ENCODE measurements at regions not wholly inside any gene's neighbourhood (a gene's known extent, or its start where the extent isn't known, plus 50 kb on each side); places are given as distances from the start of the nearest gene placed in this dataset.

DNA sequence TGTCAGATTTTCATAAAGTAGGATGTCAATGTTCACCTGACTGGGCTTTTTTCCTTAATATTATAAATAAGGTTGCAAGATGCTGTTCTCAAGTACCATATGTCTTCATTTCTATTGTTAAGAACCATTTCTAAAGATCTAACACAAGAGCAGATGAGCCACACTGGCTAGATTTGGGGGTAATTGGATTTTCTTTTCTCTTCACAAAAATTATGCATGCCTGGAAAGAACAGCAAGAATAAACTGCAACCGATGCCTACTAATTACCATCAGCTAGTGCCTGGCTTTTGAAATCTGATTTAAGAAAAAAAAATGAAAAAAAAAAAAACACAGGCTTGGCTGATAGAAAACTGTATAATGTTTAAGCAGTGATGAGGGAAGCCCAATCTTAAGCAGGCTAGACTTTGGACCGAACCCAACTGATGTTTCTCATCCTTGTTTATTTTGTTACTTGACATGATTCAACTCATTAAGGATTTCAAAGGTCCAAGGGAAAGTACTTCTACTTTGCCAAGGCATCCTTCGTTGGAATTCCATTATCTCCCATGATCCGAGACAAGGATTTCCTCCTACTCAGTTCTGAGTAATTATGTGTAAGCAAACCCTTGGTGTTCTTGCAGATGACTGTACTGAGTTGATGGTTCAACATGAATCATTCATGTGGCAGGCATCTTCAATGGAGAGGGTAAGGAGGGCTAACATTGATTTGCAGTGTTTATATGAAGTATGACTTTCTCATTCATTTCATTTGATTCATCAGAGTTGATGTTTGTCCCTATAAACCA, 300.5 kb downstream of the SPRY2 start:
- Mint-ChIP-seq H3K4me3 (ENCODE audit: unreplicated experiment) (no peak overlapping the region), H3K4me1 (ENCODE audit: low read depth) (peaks cover 22% of the 10 kb centered on the region), H3K27ac (ENCODE audit: unreplicated experiment) (peak overlapping the region; percentile 65), H3K27me3 (ENCODE audit: low read depth) (no peaks in the 10 kb centered on the region), H3K9me3 (ENCODE audit: low read depth) (no peaks in the 10 kb centered on the region), H3K36me3 (ENCODE audit: low read depth) (no peaks in the 10 kb centered on the region)
- DNase-seq (ENCODE audit: low spot score): no peak
- TF ChIP-seq CTCF (IDR thresholded peaks at IDR 0.05): no peak

GRCh38 chr13:80039000-80039399, 301.9 kb downstream of the SPRY2 start:
- no peak overlapping the region for H3K27ac Mint-ChIP-seq (ENCODE audit: unreplicated experiment)
- no peaks in the 10 kb centered on the region for H3K27me3 Mint-ChIP-seq (ENCODE audit: low read depth)
- DNase-seq (ENCODE audit: low spot score): no peak
- no peak overlapping the region for H3K4me3 Mint-ChIP-seq (ENCODE audit: unreplicated experiment)
- peaks cover 22% of the 10 kb centered on the region for H3K4me1 Mint-ChIP-seq (ENCODE audit: low read depth)
- no peaks in the 10 kb centered on the region for H3K36me3 Mint-ChIP-seq (ENCODE audit: low read depth)
- TF ChIP-seq CTCF (IDR thresholded peaks at IDR 0.05): no peak
- no peaks in the 10 kb centered on the region for H3K9me3 Mint-ChIP-seq (ENCODE audit: low read depth)

- H3K27ac Mint-ChIP-seq (ENCODE audit: unreplicated experiment): no peak overlapping the region
- no peak overlapping the region for H3K4me3 Mint-ChIP-seq (ENCODE audit: unreplicated experiment)
- peaks cover 22% of the 10 kb centered on the region for H3K4me1 Mint-ChIP-seq (ENCODE audit: low read depth)
- no peaks in the 10 kb centered on the region for H3K27me3 Mint-ChIP-seq (ENCODE audit: low read depth)
- TF ChIP-seq CTCF (IDR thresholded peaks at IDR 0.05): no peak
- H3K9me3 Mint-ChIP-seq (ENCODE audit: low read depth): no peaks in the 10 kb centered on the region
- DNase-seq (ENCODE audit: low spot score): no peak
- no peaks in the 10 kb centered on the region for H3K36me3 Mint-ChIP-seq (ENCODE audit: low read depth)
Measured at GRCh38 chr13:80038371-80038770, 302.6 kb downstream of the SPRY2 start.

- H3K36me3 Mint-ChIP-seq (ENCODE audit: low read depth): no peaks in the 10 kb centered on the region
- TF ChIP-seq CTCF (IDR thresholded peaks at IDR 0.05): no peak
- no peaks in the 10 kb centered on the region for H3K27me3 Mint-ChIP-seq (ENCODE audit: low read depth)
- no peak for DNase-seq (ENCODE audit: low spot score)
- peaks cover 22% of the 10 kb centered on the region for H3K4me1 Mint-ChIP-seq (ENCODE audit: low read depth)
- H3K27ac Mint-ChIP-seq (ENCODE audit: unreplicated experiment): peak overlapping the region; percentile 30
- H3K9me3 Mint-ChIP-seq (ENCODE audit: low read depth): no peaks in the 10 kb centered on the region
- no peak overlapping the region for H3K4me3 Mint-ChIP-seq (ENCODE audit: unreplicated experiment)
Measured at GRCh38 chr13:80037505-80037888, 303.4 kb downstream of the SPRY2 start.

DNA sequence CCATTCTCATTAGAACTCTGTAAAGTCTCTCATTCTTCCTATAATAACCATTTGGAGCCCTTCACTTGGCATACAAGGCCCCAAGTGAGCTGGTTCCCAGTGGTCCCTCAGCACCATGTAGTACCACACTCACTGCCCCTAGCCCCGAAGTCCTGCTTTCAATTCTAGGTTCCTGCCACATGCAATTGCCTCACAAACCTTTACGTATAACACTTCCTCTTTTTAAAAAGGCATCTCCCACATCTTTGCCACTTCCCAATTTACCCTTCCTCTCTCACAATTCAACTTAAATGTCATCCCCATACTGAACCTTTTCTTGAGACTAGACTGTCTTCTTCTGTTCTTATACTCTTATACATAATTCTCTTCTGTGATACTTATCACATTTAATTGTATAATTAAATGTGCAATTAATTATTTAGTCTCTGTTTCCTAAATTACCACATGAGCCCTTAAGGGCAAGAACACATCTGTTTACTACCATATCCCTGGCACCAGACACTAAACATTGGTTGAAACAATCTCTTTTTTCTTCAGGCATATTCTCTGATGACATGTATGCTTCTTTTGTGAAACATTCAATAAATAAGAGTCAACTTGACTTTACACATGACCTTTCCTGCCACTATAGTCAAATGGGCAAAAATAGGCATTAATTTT, 304.0 kb downstream of the SPRY2 start:
- H3K4me1 Mint-ChIP-seq (ENCODE audit: low read depth): peaks cover 22% of the 10 kb centered on the region
- H3K4me3 Mint-ChIP-seq (ENCODE audit: unreplicated experiment): no peak overlapping the region
- TF ChIP-seq CTCF (IDR thresholded peaks at IDR 0.05): no peak
- no peak for DNase-seq (ENCODE audit: low spot score)
- no peaks in the 10 kb centered on the region for H3K36me3 Mint-ChIP-seq (ENCODE audit: low read depth)
- H3K9me3 Mint-ChIP-seq (ENCODE audit: low read depth): no peaks in the 10 kb centered on the region
- no peaks in the 10 kb centered on the region for H3K27me3 Mint-ChIP-seq (ENCODE audit: low read depth)
- H3K27ac Mint-ChIP-seq (ENCODE audit: unreplicated experiment): peak overlapping the region; percentile 30
